ENCODE measurements at regions not wholly inside any gene's neighbourhood (a gene's known extent, or its start where the extent isn't known, plus 50 kb on each side); places are given as distances from the start of the nearest gene placed in this dataset.

DNA sequence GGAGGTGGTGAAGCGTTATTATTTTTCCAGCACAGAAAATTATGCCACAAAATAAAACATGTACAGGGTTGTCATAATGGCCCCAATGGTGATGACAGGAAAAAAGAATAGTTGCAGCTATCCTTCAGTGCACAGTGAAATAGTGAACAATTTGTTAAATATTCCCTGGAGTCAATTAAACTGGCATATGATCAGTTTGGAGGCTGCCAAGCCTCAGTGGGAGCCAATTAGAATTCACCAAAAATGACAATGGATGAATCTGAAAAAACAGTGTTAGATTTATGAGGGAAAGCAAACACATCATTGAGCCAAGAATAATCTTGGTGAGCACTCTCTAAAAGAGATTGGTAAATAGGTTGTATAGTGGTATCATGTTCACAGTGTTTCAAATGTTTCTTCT, 146.3 kb downstream of the OTUD1 start (continued):
- no peak for TF ChIP-seq KDM1A (IDR thresholded peaks at IDR 0.05; ENCODE audit: borderline replicate concordance)
- no peak for TF ChIP-seq IRF4 (IDR thresholded peaks at IDR 0.05; ENCODE audit: low read depth, low read length)
- TF ChIP-seq HDGF (IDR thresholded peaks at IDR 0.05): no peak
- TF ChIP-seq YY1 (IDR thresholded peaks at IDR 0.05; ENCODE audit: low read depth, low read length): no peak
- TF ChIP-seq TBL1XR1 (IDR thresholded peaks at IDR 0.05; ENCODE audit: low read depth, low read length): no peak
- no peak for TF ChIP-seq RB1 (IDR thresholded peaks at IDR 0.05; ENCODE audit: borderline replicate concordance)

DNA sequence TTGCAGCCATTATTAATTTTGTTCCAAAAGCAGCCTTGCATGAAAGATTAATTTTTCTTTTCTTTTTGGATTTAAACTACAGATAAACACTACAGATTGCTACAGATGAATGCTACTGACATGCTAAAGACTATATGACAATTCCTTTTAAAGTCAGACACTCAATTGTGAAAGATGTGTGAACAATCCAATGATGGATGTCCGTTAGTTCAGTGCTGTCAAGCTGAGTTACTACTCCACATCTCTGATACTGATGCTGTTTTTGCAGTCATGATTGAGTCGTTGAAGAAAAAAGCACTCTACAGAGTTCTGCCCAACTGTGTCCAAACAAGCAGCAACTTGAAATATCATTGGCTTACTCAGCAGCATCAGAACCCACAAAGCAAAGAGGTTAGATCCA, 146.8 kb downstream of the OTUD1 start:
- H3K79me2 ChIP-seq (ENCODE audit: control insufficient read depth, insufficient read depth, low read length): no peaks in the 10 kb centered on the region
- H3K27me3 ChIP-seq (replicated peaks in 1 of 2; ENCODE audit: control insufficient read depth in 2 of 2, insufficient read depth in 2 of 2, low read length in 1 of 2): no peaks in the 10 kb centered on the region
- no peaks in the 10 kb centered on the region for H3K4me1 ChIP-seq (ENCODE audit: control insufficient read depth, insufficient read depth, low read length)
- no peaks in the 10 kb centered on the region for H4K20me1 ChIP-seq (ENCODE audit: control insufficient read depth, insufficient read depth)
- no peak overlapping the region for H3K27ac ChIP-seq (ENCODE audit: control insufficient read depth, insufficient read depth)
- H2AFZ ChIP-seq (ENCODE audit: control insufficient read depth, low read depth, low read length): no peak overlapping the region
- no peaks in the 10 kb centered on the region for H3K9me3 ChIP-seq (replicated peaks; ENCODE audit: control insufficient read depth, insufficient read depth, low read length)
- H3K9ac ChIP-seq (ENCODE audit: control insufficient read depth, insufficient read depth, low read length): no peak overlapping the region
- BruUV-seq (replicated peaks): no TSS peak
- ChIA-PET CTCF (no interaction called here), POLR2A (no interaction called here), SMC1A (ENCODE audit: uncharacterized antibody, unreplicated experiment) (no interaction called here), RAD21 (ENCODE audit: unreplicated experiment) (no interaction called here)
- in situ Hi-C loops (cut with MboI): no loop called here
- FAIRE-seq (no peak), DNase-seq (ENCODE audit: low read depth, low spot score) (no peak), ATAC-seq (no peak)
- no peak overlapping the region for H3K4me3 ChIP-seq
- no peaks in the 10 kb centered on the region for H3K36me3 ChIP-seq (ENCODE audit: control insufficient read depth in 2 of 2, insufficient read depth in 2 of 2, low read length in 1 of 2)
- intact Hi-C loops (cut with micrococcal nuclease; ENCODE audit: unreplicated experiment): no loop called here
- no peak overlapping the region for H3K4me2 ChIP-seq (ENCODE audit: control insufficient read depth, insufficient read depth)
- 3% methylated on average over 2 of the region's 2 CpGs for WGBS (ENCODE audit: insufficient coverage, insufficient replicate concordance, low lambda C conversion rate, missing lambda C conversion rate)
- no peak for TF ChIP-seq GABPA (IDR thresholded peaks at IDR 0.05; ENCODE audit: low read depth)
- TF ChIP-seq NFXL1 (IDR thresholded peaks at IDR 0.05; ENCODE audit: borderline replicate concordance): no peak
- TF ChIP-seq, protein P1, sequence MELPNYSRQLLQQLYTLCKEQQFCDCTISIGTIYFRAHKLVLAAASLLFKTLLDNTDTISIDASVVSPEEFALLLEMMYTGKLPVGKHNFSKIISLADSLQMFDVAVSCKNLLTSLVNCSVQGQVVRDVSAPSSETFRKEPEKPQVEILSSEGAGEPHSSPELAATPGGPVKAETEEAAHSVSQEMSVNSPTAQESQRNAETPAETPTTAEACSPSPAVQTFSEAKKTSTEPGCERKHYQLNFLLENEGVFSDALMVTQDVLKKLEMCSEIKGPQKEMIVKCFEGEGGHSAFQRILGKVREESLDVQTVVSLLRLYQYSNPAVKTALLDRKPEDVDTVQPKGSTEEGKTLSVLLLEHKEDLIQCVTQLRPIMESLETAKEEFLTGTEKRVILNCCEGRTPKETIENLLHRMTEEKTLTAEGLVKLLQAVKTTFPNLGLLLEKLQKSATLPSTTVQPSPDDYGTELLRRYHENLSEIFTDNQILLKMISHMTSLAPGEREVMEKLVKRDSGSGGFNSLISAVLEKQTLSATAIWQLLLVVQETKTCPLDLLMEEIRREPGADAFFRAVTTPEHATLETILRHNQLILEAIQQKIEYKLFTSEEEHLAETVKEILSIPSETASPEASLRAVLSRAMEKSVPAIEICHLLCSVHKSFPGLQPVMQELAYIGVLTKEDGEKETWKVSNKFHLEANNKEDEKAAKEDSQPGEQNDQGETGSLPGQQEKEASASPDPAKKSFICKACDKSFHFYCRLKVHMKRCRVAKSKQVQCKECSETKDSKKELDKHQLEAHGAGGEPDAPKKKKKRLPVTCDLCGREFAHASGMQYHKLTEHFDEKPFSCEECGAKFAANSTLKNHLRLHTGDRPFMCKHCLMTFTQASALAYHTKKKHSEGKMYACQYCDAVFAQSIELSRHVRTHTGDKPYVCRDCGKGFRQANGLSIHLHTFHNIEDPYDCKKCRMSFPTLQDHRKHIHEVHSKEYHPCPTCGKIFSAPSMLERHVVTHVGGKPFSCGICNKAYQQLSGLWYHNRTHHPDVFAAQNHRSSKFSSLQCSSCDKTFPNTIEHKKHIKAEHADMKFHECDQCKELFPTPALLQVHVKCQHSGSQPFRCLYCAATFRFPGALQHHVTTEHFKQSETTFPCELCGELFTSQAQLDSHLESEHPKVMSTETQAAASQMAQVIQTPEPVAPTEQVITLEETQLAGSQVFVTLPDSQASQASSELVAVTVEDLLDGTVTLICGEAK (IDR thresholded peaks at IDR 0.05; ENCODE audit: borderline replicate concordance): no peak
- TF ChIP-seq, protein P2, sequence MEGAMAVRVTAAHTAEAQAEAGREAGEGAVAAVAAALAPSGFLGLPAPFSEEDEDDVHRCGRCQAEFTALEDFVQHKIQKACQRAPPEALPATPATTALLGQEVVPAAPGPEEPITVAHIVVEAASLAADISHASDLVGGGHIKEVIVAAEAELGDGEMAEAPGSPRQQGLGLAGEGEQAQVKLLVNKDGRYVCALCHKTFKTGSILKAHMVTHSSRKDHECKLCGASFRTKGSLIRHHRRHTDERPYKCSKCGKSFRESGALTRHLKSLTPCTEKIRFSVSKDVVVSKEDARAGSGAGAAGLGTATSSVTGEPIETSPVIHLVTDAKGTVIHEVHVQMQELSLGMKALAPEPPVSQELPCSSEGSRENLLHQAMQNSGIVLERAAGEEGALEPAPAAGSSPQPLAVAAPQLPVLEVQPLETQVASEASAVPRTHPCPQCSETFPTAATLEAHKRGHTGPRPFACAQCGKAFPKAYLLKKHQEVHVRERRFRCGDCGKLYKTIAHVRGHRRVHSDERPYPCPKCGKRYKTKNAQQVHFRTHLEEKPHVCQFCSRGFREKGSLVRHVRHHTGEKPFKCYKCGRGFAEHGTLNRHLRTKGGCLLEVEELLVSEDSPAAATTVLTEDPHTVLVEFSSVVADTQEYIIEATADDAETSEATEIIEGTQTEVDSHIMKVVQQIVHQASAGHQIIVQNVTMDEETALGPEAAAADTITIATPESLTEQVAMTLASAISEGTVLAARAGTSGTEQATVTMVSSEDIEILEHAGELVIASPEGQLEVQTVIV (IDR thresholded peaks at IDR 0.05; ENCODE audit: borderline replicate concordance, partially characterized antibody): no peak
- TF ChIP-seq ESRRA (IDR thresholded peaks at IDR 0.05; ENCODE audit: low read length): no peak
- no peak for TF ChIP-seq RUNX3 (IDR thresholded peaks at IDR 0.05; ENCODE audit: low read length)
- no peak for TF ChIP-seq JUND (IDR thresholded peaks at IDR 0.05; ENCODE audit: low read depth, low read length)
- TF ChIP-seq, protein P3, sequence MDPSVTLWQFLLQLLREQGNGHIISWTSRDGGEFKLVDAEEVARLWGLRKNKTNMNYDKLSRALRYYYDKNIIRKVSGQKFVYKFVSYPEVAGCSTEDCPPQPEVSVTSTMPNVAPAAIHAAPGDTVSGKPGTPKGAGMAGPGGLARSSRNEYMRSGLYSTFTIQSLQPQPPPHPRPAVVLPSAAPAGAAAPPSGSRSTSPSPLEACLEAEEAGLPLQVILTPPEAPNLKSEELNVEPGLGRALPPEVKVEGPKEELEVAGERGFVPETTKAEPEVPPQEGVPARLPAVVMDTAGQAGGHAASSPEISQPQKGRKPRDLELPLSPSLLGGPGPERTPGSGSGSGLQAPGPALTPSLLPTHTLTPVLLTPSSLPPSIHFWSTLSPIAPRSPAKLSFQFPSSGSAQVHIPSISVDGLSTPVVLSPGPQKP (IDR thresholded peaks at IDR 0.05; ENCODE audit: low read depth, low read length): no peak
- TF ChIP-seq, protein P4, sequence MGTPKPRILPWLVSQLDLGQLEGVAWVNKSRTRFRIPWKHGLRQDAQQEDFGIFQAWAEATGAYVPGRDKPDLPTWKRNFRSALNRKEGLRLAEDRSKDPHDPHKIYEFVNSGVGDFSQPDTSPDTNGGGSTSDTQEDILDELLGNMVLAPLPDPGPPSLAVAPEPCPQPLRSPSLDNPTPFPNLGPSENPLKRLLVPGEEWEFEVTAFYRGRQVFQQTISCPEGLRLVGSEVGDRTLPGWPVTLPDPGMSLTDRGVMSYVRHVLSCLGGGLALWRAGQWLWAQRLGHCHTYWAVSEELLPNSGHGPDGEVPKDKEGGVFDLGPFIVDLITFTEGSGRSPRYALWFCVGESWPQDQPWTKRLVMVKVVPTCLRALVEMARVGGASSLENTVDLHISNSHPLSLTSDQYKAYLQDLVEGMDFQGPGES (IDR thresholded peaks at IDR 0.05): no peak
- no peak for TF ChIP-seq SRF (IDR thresholded peaks at IDR 0.05; ENCODE audit: low read depth in 2 of 2, low read length in 2 of 2)
- no peak for TF ChIP-seq ZBED1 (IDR thresholded peaks at IDR 0.05; ENCODE audit: borderline replicate concordance)
- TF ChIP-seq ZNF622 (IDR thresholded peaks at IDR 0.05): no peak

All from GM12878 (cell line).